Stimulated activated CD8-positive, alpha-beta memory T cell treated with anti-CD3 and anti-CD28 coated beads, Interleukin-12 subunit alpha, Interleukin-12 subunit beta, amount 100 ng/mL, for 1 hour (primary cell): ENCODE measurements at regions not wholly inside any gene's neighbourhood (a gene's known extent, or its start where the extent isn't known, plus 50 kb on each side); places are given as distances from the start of the nearest gene placed in this dataset.
"Not testable (repeated sequence)": the region's sequence is repeated elsewhere in the genome, so short reads cannot be mapped to it uniquely, and the experiment has no call there.

Experiments
- DNase-seq: peaks from one replicate; pipeline ENCODE4 v3.0.0-alpha.2; 2020; ENCODE audit warnings: low read depth

- no peak for DNase-seq
Measured at GRCh38 chr10:8128511-8128910, 74.0 kb downstream of the GATA3 start.

GRCh38 chr10:8129438-8129837 lies 75.0 kb downstream of the GATA3 start:
- no peak for DNase-seq

- no peak for DNase-seq
Measured at GRCh38 chr10:8130973-8131911, 76.8 kb downstream of the GATA3 start.

- no peak for DNase-seq
Measured at GRCh38 chr10:8133146-8133545, 78.7 kb downstream of the GATA3 start.

GRCh38 chr10:8136736-8137135 lies 82.2 kb downstream of the GATA3 start:
- DNase-seq, result no peak

- no peak for DNase-seq
Measured at GRCh38 chr10:8137272-8137681, 82.8 kb downstream of the GATA3 start.

GRCh38 chr10:8137726-8138125 lies 83.2 kb downstream of the GATA3 start:
- DNase-seq, result no peak

DNA sequence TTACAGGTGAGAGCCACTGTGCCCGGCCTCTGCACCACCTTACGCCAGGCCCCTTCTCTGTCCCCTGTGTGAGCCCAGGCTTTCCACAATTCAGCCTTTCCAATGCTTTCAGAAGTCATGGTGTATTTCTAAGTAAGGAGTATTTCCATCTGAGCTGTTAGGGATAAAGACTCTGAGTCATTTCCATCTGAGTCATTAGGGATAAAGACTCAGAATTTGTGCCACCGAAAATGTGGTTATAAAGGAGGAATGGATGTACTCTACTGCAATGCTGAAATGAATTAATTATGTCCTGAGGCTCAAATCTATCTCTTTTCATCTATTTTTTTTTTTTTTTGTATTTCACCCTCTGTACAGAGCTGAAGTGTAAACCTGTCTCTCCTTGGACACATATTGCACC lies 84.0 kb downstream of the GATA3 start:
- DNase-seq, result no peak

DNA sequence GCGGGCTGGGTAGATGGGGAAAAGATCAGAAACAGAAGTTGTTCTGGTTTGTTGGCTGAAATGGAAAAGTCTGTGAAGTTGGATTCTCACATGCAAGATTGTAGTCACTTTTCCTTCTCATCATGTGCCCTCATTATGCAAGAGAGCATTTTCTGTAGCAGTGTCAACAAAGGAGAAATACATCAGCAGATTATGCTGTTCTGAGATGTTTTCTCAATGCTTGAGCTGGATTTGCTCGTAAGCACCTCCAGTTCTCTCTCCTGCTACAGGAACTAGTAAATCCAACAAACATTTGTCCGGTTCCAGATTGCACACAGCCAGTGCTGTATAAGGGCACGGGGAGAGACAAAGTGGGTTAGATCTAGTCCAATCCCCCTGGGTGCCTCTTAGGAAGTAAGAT lies 90.0 kb downstream of the GATA3 start:
- DNase-seq, result no peak

DNA sequence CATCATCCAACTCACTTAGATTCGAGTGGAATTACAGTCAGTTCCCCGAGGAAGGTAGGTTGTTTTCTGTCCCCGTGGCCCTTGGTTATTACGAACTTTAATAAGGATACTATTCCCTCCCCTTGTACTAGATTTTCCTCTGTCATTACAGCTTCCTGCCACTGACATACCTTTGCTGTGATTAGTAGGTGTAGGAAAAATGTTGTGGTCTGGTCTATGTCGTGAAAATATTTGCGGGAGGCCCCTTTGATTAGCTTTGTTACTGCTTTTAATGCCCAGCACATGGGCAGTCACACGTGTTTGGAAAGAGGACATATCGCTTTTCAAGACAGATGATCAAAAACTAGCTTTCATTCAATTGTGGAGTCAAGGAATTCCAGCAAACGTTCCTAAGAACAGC lies 92.2 kb downstream of the GATA3 start:
- no peak for DNase-seq

GRCh38 chr10:8149991-8150390 lies 95.5 kb downstream of the GATA3 start:
- DNase-seq, result no peak

- no peak for DNase-seq
Measured at GRCh38 chr10:8150401-8150905, 96.0 kb downstream of the GATA3 start.

DNA sequence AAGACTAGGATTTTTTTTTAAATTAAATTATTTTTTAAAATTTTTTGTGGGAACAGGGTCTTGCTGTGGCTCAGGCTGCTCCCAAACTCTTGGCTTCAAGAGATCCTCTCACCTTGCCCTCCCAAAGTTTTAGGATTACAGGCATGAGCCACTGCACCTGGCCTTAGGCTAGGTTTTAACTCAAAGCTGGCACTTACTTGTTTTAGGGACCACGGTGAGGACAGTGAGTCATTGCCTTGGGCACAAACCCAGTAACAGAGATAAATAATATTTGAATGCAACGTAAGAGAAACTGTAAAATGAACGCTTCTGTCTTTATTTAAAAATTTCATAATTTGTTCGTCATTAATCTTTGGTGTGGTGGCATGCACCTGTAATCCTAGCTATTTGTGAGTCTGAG lies 96.6 kb downstream of the GATA3 start:
- no peak for DNase-seq

GRCh38 chr10:8156918-8157317 lies 102.4 kb downstream of the GATA3 start:
- DNase-seq, result no peak

DNA sequence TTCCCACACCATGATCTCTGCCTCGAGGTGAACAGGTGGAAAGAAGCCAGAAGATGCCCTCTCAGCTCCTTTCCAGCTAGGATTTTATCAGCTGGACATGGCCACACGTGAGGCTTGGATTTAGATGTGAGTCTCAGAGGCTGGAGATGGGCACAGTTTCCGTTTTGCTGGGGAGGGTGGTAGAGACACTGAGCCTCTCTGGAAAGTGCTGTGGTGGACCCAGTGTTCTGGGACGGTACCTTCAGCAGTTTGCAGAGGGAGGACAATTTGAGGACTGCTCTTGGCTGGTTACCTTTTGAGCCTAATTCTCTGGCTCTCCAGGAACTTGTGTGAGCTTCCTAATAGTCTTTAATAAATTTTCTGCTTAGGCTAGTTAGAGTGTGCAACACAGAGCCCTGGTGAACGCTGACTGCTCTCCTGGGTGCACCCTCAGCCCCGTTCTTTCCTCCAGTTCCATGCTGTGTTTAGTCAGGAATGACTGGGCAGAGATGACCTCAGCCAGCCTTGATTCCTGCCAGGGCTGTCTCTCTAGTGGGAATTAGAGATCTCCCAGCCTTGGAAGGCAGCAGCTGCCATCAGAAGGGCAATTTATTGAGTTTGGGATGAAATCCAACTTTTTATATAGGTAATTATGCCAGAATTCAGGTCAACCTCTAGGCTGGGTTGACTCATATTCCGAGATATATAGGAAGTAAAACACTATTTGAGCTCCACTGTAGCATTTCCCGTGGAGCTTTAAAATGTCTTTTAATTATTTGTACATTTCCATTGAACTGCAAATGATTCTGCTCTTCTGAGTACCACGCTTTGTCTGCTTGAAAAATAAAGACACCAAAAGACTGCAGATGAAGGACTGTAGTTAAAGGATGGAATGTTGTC lies 103.9 kb downstream of the GATA3 start:
- DNase-seq, result no peak

DNA sequence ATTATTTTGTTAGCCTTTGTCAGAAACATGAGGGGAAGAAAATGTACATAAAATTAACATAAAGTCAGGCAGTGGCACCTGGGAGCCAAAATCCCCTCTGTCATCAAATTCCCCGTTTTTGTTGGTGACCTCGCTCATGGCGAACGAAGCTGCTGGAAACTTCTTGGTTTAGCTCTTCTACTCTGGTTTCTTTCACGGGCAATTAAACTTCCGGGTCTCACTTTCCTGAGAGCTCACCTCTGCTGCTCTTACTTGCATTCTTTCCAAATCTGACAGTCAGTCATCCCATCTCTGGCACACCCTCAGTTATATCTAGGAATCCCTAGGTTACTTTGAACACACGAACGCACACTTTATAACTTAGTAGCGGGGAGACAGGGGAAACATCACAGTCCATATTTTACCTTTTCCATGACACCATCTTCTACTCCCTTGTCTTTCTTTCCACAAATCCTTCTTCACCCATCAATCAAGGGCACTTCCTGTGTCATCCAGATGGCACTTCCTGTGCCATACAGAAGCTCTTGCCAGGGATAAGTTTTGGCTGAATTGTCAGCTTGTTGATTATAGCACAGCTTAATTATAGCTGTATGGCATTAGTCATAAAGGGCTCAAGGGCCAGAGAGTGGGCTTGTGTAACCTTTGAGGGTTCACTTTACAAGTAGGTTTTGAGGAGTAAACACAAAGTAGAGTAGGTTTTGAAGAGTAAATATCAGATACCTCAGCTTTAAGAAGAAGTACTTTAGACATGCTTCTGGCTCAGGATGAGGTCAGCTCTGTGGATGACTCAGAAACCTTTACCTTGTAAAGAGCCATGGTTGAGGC lies 105.1 kb downstream of the GATA3 start:
- no peak for DNase-seq

DNA sequence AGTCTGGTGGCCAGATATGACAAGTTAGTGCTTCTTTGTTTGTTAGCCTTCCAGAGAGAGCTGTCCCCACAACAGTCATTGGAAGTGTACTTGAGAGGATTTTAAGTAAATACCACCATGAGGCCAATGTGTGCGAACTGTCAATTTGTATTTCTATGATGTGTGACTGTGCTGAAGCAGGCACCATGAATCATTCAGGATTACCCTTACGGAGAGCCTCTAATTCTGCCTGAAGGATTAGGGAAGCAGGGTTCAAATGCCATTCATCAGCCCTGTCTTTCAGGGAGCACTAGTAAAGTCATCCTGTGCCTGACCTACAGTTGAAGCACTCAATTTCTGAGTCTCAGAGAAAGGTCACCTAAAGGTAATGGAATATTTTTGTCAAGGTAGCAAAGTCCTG lies 109.3 kb downstream of the GATA3 start:
- DNase-seq, result no peak

DNA sequence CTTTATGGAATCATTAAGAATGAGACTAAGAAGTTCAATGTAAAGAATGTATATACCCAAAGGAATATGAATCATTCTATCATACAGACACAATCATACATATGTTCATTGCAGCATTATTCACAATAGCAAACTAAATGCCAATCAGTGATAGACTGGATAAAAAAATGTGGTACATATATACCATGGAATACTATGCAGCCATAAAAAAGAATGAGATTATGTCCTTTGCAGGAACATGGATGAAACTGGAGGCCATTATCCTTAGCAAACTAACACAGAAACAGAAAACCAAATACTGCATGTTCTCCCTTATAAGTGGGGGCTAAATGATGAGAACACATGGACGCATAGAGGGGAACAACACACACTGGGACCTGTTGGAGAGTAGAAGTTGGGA lies 110.2 kb downstream of the GATA3 start:
- DNase-seq, result not testable (repeated sequence)

DNA sequence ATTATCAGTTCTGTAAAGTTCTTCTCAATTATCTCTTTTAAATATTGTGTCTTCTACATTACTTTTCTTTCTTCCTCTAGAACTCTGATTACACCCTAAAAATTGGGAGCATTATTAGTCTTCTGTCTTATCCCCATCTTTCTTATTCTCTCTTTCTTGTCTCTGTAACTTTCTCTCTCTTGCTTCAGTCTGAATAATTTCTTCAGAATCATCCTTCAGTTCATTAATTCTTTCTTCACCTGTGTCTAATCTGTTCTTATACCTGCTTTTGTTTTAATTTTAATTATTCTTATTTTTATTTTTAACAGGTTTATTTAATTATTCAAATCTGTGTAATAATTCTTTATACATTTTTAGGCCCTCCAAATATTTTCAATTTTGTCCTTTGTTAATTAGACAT lies 114.3 kb downstream of the GATA3 start:
- DNase-seq, result no peak

GRCh38 chr10:8171008-8171407 lies 116.5 kb downstream of the GATA3 start:
- no peak for DNase-seq

GRCh38 chr10:8172604-8173003 lies 118.1 kb downstream of the GATA3 start:
- DNase-seq, result no peak
